GM18868 (cell line): ENCODE measurements at regions not wholly inside any gene's neighbourhood (a gene's known extent, or its start where the extent isn't known, plus 50 kb on each side); places are given as distances from the start of the nearest gene placed in this dataset.
"Not testable (repeated sequence)": the region's sequence is repeated elsewhere in the genome, so short reads cannot be mapped to it uniquely, and the experiment has no call there.

Experiments used
- ATAC-seq: cut with Tn5 transposase; IDR thresholded peaks from one replicate; pipeline ENCODE4 v1.9.1; 2021; ENCODE audit warnings: mild to moderate bottlenecking, moderate library complexity; ENCODE audit not compliant: unreplicated experiment

DNA sequence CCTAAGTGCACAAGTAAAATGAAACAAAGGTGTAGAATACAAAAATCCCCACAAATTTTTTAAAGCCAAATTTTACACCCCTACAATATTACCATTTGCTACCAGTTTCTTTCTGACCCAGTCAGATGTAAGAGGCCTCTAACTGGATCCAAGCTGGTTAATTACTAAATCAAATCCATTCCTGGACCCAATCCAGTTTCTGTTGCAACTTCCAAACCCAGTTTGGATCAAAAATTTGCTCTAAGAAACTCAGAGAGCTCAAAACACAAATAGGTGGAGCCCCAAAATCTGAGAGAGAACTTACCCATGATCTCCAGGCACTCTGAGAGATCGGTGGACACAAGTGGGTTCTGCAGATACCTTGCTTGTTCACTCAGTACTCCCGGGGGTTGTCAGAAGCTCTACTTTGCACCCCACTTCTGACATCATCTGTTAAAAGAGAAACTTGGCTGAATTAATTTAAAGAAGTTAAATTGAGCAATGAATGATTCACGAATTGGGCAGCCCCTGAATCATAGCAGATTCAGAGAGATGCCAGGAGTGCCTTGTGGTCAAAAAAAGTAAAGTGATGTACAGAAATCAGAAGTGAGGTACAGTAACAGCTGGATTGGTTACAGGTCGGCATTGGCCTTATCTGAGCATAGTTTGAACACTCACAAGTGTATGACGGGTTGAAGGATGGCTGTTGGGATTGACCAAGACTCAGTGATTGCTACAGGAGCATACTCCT lies 448.0 kb downstream of the KCNT2 start:
- no peak for ATAC-seq

- ATAC-seq: no peak
These were observed 452.7 kb downstream of the KCNT2 start for GRCh38 chr1:196155586-196155985.

GRCh38 chr1:196152975-196153374 lies 455.3 kb downstream of the KCNT2 start:
- ATAC-seq: peak; percentile 89

- ATAC-seq: peak; percentile 43
These were observed 456.2 kb downstream of the KCNT2 start for GRCh38 chr1:196152086-196152485.

- ATAC-seq: peak; percentile 44
These were observed 459.8 kb downstream of the KCNT2 start for GRCh38 chr1:196148367-196148970.

DNA sequence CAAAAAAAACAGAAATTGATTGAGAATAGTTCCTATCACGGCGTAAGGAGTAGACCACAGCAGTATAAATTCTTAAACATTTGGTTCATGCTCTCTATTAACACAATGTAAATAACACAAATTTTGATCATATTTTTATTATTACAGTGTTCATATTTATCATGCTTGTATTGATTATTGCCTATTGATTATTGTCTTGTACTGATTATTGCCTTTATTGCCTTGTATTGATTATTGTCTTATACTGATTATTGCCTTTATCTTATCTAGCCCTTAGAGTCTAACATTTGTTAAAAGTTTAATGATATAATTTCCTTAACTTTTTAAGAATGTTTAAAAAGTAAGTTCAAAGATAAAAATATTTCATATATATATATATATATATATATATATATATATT lies 460.7 kb downstream of the KCNT2 start:
- no peak for ATAC-seq

DNA sequence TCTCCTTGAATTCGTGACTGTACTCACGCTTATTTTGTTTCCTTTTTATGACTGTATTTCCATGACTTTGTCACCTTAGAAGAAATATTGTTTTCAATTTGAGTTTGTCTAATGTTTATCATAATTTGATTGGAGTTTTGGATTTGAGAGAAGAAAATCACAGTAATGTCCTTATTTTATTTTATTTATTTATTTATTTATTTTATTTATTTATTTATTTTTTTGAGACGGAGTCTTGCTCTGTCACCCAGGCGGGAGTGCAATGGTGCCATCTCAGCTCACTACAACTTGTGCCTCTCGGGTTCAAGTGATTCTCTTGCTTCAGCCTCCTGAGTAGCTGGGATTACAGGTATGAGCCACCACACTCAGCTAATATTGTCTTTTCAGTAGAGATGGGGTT lies 463.1 kb downstream of the KCNT2 start:
- ATAC-seq: not testable (repeated sequence)

DNA sequence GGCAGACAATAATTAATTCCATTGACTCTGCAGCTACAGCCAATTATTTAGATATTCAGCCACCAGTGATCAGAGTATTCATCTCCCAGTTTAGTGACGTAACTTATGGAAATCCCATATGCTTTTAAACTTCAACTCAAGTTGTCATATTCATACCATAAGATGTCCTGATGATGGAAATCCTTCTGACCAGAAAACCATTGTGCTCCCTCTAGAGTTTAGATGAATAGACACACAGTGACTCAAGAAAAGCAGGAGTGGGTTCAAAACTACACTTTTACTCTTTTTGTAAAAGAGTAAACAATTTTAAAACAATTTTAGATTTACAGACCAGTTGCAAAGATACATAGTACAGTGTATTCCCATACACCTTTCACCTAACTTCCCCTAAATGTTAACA lies 463.7 kb downstream of the KCNT2 start:
- ATAC-seq: no peak

DNA sequence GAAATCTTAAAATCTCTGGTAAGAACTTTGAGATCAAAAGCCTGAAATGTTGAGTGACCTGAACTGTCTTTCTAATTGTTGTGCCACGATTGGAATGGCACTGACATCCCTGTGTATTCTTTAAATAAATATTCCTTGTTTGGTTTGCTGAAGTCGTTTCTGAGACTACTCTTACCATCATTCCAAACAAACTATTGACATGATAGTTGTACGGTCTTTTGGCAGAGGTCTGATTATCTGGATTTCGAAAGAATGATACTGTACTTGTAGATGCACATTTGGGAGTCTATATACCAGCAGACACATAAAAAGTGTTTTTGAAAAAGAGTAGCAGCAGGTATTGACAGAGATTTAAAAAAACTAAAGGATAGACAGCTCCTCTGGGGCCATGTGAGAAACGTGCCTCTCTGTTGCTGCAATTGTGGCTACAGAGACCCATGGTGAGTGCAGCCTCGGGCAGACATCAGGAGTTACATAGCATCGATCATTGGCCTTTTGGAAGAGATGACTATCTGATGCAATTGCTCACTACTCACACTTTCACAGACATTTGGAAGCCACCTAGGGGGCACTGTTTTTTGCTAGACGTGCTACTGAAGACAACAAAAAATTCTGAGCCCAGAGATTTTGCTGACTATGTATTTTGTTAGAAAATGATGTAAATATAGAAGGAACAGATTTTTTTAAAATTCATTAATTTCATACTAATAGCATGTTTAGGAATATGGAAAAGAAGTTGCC lies 464.5 kb downstream of the KCNT2 start:
- no peak for ATAC-seq

DNA sequence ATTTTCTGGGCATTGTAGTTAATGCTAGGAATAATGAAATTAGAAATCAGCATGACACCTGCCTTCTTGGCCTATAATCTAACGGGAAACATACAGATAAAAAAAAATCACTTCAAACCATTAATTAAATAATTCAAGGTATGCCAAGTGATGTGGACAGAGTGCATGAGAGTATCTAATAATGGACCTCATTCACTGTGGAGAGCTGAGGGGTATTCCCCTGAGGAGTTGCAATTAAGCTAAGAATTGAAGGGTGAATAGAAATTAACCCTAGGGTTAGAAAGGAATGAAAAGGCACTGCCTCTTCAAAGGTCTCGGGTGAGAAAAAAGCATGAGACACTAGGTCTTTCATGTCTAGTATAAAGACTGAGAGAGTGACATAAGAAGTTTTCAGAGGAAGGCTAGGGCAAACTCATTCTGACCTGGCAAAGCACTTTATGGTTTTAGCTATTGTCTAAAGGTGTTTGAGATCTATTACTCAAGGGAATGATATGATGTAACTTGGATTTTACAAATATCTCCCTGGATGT lies 466.1 kb downstream of the KCNT2 start:
- ATAC-seq: no peak

GRCh38 chr1:196136396-196136795 lies 471.8 kb downstream of the KCNT2 start:
- no peak for ATAC-seq

- ATAC-seq: no peak
These were observed 476.5 kb downstream of the KCNT2 start for GRCh38 chr1:196131691-196132090.

DNA sequence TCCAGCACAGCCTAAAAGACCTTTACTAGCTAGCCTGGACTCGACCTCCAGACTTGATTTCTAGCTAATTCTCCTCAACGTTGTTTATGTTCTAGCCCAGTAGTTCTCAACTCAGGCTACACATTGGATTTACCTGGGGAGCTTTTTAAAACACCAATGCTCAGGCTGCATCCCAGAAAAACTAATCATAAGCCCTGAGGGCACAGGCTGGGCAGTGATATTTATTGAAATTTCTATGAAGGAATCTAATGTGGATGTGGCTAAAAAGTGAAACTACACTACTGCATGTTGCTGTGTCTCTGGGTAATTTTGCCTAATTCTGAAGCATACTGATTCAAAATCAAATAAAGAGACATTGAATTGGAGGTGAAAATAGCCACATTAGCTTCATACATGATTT lies 479.4 kb downstream of the KCNT2 start:
- ATAC-seq: no peak

- no peak for ATAC-seq
These were observed 487.1 kb downstream of the KCNT2 start for GRCh38 chr1:196121181-196121580.

DNA sequence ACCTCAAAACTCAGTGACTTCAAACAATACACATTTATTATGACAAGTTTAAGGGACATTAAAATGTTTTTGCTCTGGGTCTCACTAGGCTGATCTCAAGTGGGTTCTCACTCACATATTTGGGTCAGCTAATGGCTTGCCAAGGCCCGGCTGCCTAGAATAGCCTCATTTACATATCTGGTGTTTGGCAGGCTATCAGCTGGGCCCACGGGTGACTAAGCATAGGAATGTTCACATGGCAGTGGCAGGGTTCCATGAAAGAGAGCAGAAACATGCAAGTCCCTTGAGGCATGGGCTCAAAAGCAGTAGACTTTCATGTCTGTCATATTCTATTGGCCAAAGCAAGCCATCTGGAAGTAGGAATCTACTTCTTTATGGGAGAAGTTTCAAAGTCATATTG lies 492.6 kb downstream of the KCNT2 start:
- ATAC-seq: no peak

- no peak for ATAC-seq
These were observed 494.0 kb downstream of the KCNT2 start for GRCh38 chr1:196114193-196114592.

- not testable (repeated sequence) for ATAC-seq
These were observed 499.2 kb downstream of the KCNT2 start for GRCh38 chr1:196108990-196109389.

GRCh38 chr1:196105901-196106300 lies 502.3 kb downstream of the KCNT2 start:
- no peak for ATAC-seq

DNA sequence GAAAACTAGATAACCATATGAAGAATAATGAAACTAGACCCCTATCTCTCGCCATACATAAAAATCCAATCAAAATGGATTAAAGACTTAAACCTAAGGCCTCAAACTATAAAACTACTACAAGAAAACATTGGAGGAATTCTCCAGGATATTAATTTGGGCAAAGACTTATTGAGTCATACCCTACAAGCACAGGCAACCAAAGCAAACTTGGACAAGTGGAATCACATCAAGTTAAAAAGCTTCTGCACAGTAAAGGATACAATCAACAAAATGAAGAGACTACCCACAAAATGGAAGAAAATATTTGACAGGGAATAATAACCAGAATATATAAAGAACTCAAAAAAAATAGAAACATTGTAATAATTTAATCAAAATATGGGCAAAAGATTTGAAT lies 505.4 kb downstream of the KCNT2 start:
- no peak for ATAC-seq

DNA sequence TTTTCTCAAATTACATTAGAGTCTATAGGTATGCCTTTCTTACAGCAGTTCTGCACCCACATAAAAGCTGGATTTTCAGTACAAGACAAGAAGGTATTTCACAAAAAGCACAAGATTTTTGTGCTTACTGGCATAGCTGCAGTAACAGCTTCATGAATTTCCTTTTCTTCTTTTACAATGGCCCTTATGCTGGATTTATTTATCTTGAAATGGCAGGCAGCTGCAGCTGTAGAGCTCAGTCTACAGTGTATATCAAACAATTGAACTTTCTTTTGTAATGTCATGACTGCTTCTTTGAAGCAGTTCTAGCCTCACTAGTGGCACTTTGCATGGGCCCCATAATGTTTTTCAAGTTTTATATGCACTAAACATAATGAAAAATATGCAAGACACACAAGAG lies 510.2 kb downstream of the KCNT2 start:
- no peak for ATAC-seq

DNA sequence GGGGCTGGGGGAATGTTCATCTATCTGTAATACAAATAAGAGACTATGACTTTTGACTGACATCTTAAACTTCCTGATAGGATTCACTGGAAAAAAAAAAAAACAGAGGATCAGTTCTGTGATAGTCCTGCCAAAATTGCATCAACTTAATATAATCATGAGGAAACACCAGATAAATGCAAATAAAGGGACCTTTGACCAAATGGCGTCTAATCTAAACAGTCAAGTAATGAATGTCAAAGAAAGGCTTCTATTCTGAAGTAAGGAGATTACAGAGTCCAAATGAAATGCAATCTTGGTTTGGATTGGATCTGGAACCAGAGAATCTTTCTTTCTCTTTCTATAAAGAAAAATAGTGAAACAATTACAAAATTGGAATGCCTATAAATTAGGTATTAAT lies 513.4 kb downstream of the KCNT2 start:
- no peak for ATAC-seq
